AG10803 (cell line): ENCODE measurements at regions not wholly inside any gene's neighbourhood (a gene's known extent, or its start where the extent isn't known, plus 50 kb on each side); places are given as distances from the start of the nearest gene placed in this dataset.

Experiments used
- DNase-seq: peaks from one replicate; pipeline ENCODE4 v3.0.0; 2010; ENCODE audit warnings: low read depth
- H3K4me3 ChIP-seq: 2 replicates; pipeline ENCODE4 v1.5.1; 2011; ENCODE audit warnings: mild to moderate bottlenecking, low read length, control low read depth
- CTCF ChIP-seq: conservative IDR thresholded peaks from 2 replicates; pipeline ENCODE4 v1.5.1; 2011; ENCODE audit warnings: mild to moderate bottlenecking, low read length, control low read depth, inconsistent platforms

- peak; percentile 45 for DNase-seq
- no peak overlapping the region for H3K4me3 ChIP-seq
- no peak for TF ChIP-seq CTCF
Measured at GRCh38 chr9:22240619-22241018, 206.0 kb upstream of the DMRTA1 start.

GRCh38 chr9:22241024-22241423, 205.6 kb upstream of the DMRTA1 start:
- no peak overlapping the region for H3K4me3 ChIP-seq
- no peak for TF ChIP-seq CTCF

GRCh38 chr9:22241611-22242010, 205.0 kb upstream of the DMRTA1 start:
- no peak for DNase-seq
- no peak overlapping the region for H3K4me3 ChIP-seq
- TF ChIP-seq CTCF = no peak

More at GRCh38 chr9:22241024-22241423, 205.6 kb upstream of the DMRTA1 start:
- DNase-seq = no peak

GRCh38 chr9:22244139-22245011, 202.2 kb upstream of the DMRTA1 start:
- no peak overlapping the region for H3K4me3 ChIP-seq
- peak; percentile 67 for DNase-seq
- peak; percentile 87 for TF ChIP-seq CTCF

GRCh38 chr9:22255337-22255736, 191.3 kb upstream of the DMRTA1 start:
- no peak for TF ChIP-seq CTCF
- no peak for DNase-seq
- no peak overlapping the region for H3K4me3 ChIP-seq

- TF ChIP-seq CTCF = no peak
- no peak for DNase-seq
Measured at GRCh38 chr9:22256381-22256780, 190.2 kb upstream of the DMRTA1 start.

More at GRCh38 chr9:22256381-22256780, 190.2 kb upstream of the DMRTA1 start:
- H3K4me3 ChIP-seq = no peak overlapping the region
